Suprapubic skin (tissue), 4 donors: ENCODE measurements at regions not wholly inside any gene's neighbourhood (a gene's known extent, or its start where the extent isn't known, plus 50 kb on each side); places are given as distances from the start of the nearest gene placed in this dataset.

Experiments used
- CTCF ChIP-seq, 2 donors: fragments of 200-600 bp in 1 of 2; fragments of 450-650 bp in 1 of 2; sonication (generic) in 1 of 2; IDR thresholded peaks; one replicate each; pipeline ENCODE4 v1.5.1; 2016 to 2019; ENCODE audit warnings: antibody characterized with exemption in 2 of 2, mild to moderate bottlenecking in 1 of 2, moderate library complexity in 1 of 2
- EP300 ChIP-seq: sonication (generic); formaldehyde crosslinking; IDR thresholded peaks from one replicate; pipeline ENCODE4 v1.6.1; 2017; ENCODE audit warnings: antibody characterized with exemption
- POLR2A ChIP-seq, 2 donors: fragments of 450-650 bp; IDR thresholded peaks; one replicate each; pipeline ENCODE4 v1.6.1; 2017; ENCODE audit warnings: antibody characterized with exemption in 2 of 2, mild to moderate bottlenecking in 2 of 2, moderate library complexity in 2 of 2
- POLR2AphosphoS5 ChIP-seq, 3 donors: sonication (generic); formaldehyde crosslinking; IDR thresholded peaks; one replicate each; pipeline ENCODE4 v1.6.1; 2017; ENCODE audit warnings: antibody characterized with exemption in 3 of 3

- TF ChIP-seq POLR2A (IDR thresholded peaks at IDR 0.05): no peak
- TF ChIP-seq CTCF (IDR thresholded peaks at IDR 0.05): no peak
- no peak for TF ChIP-seq POLR2AphosphoS5 (IDR thresholded peaks at IDR 0.05)
- no peak for TF ChIP-seq EP300
Measured at GRCh38 chr15:39244776-39245175, 336.1 kb upstream of the THBS1 start.
